Erythroblast (primary cell): ENCODE measurements at regions not wholly inside any gene's neighbourhood (a gene's known extent, or its start where the extent isn't known, plus 50 kb on each side); places are given as distances from the start of the nearest gene placed in this dataset.

ENCODE experiments used
- GATA1 ChIP-seq: IDR thresholded peaks from 2 replicates; pipeline ENCODE4 v1.6.1; 2011; ENCODE audit warnings: low read depth, mild to moderate bottlenecking, control low read depth, low read length, moderate library complexity
- POLR2A ChIP-seq: IDR thresholded peaks from 2 replicates; pipeline ENCODE4 v1.6.1; 2011; ENCODE audit warnings: mild to moderate bottlenecking, low read length

DNA sequence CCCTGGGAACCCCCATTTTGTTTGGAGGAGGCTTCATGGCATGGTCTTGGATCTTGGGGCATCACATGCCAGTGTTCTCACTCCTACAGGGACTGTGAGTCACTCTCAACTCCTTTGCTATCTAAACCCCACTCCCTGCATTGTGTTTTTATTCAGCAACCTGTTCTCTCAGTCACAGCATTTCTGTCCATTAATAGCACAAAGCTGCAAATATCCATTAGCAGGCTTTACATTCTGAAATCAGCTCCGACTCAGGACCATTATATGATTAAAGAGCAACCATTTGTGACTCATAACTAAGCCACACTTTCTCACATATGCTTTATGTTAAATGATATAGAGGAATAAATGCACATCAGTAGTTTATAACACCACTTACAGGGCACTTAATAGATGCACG is 462.1 kb upstream of the BRINP1 start:
- TF ChIP-seq POLR2A = no peak
- no peak for TF ChIP-seq GATA1
